ENCODE measurements at regions not wholly inside any gene's neighbourhood (a gene's known extent, or its start where the extent isn't known, plus 50 kb on each side); places are given as distances from the start of the nearest gene placed in this dataset.

DNA sequence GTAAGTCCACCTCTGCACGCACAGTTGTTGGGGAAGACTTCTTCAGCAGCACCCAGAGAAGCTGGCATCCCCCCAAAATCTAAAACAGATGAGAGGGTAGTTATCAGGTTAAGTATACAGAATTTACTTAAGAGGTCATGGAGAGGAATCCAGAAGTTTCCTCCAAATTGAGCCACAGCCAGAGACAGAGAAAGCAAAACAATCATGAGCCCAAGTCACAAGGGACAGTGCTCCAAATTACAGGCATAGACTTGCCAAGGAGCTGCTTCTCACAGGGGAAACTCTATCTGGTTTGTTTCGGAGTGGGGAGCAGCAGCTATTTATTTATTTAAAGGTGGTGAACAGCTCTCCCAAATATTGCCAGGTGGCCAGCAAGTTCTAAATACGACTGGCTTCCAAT lies 308.4 kb downstream of the SKIDA1 start:
- Histone ChIP-seq H3K4me3 (no peak overlapping the region), H3K27ac (no peak overlapping the region), H3K27me3 (no peaks in the 10 kb centered on the region), H3K9me3 (no peaks in the 10 kb centered on the region), H3K4me1 (peaks cover 0 to 5% (median 0%) of the 10 kb centered on the region in 4 donors), H3K36me3 (no peaks in the 10 kb centered on the region)
- DNase-seq (no peak), ATAC-seq (ENCODE audit: low FRiP score in 2 of 2) (no peak)
- 59 to 63% methylated on average over 3 of the region's 3 CpGs for WGBS, 2 donors
- no peak for TF ChIP-seq EP300 (IDR thresholded peaks at IDR 0.05)
- TF ChIP-seq, protein P1, sequence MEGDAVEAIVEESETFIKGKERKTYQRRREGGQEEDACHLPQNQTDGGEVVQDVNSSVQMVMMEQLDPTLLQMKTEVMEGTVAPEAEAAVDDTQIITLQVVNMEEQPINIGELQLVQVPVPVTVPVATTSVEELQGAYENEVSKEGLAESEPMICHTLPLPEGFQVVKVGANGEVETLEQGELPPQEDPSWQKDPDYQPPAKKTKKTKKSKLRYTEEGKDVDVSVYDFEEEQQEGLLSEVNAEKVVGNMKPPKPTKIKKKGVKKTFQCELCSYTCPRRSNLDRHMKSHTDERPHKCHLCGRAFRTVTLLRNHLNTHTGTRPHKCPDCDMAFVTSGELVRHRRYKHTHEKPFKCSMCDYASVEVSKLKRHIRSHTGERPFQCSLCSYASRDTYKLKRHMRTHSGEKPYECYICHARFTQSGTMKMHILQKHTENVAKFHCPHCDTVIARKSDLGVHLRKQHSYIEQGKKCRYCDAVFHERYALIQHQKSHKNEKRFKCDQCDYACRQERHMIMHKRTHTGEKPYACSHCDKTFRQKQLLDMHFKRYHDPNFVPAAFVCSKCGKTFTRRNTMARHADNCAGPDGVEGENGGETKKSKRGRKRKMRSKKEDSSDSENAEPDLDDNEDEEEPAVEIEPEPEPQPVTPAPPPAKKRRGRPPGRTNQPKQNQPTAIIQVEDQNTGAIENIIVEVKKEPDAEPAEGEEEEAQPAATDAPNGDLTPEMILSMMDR (IDR thresholded peaks at IDR 0.05) = no peak
- no peak for TF ChIP-seq POLR2AphosphoS5 (IDR thresholded peaks at IDR 0.05)
- TF ChIP-seq POLR2A (IDR thresholded peaks at IDR 0.05) = no peak

DNA sequence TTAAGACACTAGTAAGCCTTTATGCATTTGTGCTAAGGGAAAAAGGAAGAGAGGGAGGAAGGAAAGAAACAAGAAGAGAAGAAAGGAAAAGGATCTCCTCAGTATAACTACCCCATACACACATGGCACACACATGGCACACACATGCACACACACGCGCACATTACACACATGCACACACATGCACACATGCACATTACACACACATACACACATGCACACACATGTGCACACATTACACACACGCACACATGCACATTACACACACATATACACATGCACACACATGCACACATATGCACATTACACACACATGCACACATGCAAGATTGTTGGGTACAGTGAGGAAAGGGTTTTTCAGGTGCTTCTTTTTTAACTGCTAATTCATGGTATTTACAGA lies 311.2 kb downstream of the SKIDA1 start:
- H3K4me3 ChIP-seq = no peak overlapping the region
- 96 to 99% methylated on average over 3 of the region's 3 CpGs for WGBS, 2 donors
- no peaks in the 10 kb centered on the region for H3K36me3 ChIP-seq
- H3K9me3 ChIP-seq = no peaks in the 10 kb centered on the region
- no peaks in the 10 kb centered on the region for H3K27me3 ChIP-seq
- TF ChIP-seq POLR2AphosphoS5 (IDR thresholded peaks at IDR 0.05) (no peak), EP300 (IDR thresholded peaks at IDR 0.05) (no peak)
- no peak for ATAC-seq (ENCODE audit: low FRiP score in 2 of 2)
- DNase-seq = no peak
- no peak overlapping the region for H3K27ac ChIP-seq
- H3K4me1 ChIP-seq = peaks cover 0 to 5% (median 0%) of the 10 kb centered on the region in 4 donors

DNA sequence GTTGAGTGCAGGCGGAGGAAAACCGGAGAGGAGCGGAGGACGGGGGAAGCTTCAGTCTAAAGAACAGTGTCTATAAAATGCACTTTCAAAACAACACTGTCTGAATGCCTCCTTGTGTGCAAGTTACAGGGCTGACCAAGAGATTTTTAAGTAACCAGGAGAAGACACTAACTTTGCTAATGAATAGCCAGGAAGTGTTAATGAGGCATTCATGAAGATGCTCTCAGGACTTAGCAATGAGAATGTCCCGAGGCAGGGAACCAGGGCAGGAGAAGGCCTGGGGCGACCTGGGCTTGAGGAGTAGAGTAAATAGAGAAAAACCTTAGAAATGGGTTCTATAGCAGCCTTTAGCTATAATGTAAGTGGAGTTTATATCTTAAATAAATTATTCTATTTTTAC lies 312.1 kb downstream of the SKIDA1 start:
- peaks cover 0 to 5% (median 0%) of the 10 kb centered on the region in 4 donors for H3K4me1 ChIP-seq
- H3K9me3 ChIP-seq = no peaks in the 10 kb centered on the region
- 81 to 87% methylated on average over 6 of the region's 6 CpGs for WGBS, 2 donors
- ATAC-seq (ENCODE audit: low FRiP score in 2 of 2) (no peak), DNase-seq (no peak)
- H3K27ac ChIP-seq = no peak overlapping the region
- TF ChIP-seq POLR2AphosphoS5 (IDR thresholded peaks at IDR 0.05) (no peak), EP300 (IDR thresholded peaks at IDR 0.05) (no peak), POLR2A (IDR thresholded peaks at IDR 0.05) (no peak)
- TF ChIP-seq, protein P1 (IDR thresholded peaks at IDR 0.05) = no peak
- H3K27me3 ChIP-seq = no peaks in the 10 kb centered on the region
- no peaks in the 10 kb centered on the region for H3K36me3 ChIP-seq
- no peak overlapping the region for H3K4me3 ChIP-seq

DNA sequence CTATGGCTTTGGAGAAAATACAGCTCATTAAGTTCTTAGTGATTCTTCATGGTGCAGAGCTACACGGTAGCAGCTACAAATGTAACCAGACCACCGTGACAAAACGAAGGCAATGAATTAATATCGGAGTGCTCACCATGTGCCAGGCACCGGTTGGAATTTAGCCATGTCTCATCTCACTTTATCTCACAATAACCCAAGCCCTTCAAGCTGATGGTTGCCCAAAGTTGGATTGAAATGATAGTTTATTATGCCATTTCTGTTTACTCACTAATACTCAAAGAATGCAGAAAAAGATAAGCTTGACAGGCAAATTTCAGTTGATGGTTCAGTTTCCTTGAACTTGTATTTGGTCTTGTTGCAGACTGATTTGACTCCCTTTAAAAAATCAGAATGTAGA lies 312.6 kb downstream of the SKIDA1 start:
- TF ChIP-seq, protein P1 (IDR thresholded peaks at IDR 0.05) = no peak
- no peak for TF ChIP-seq EP300 (IDR thresholded peaks at IDR 0.05)
- TF ChIP-seq POLR2AphosphoS5 (IDR thresholded peaks at IDR 0.05) = no peak
- TF ChIP-seq POLR2A (IDR thresholded peaks at IDR 0.05) = no peak
- DNase-seq (no peak), ATAC-seq (ENCODE audit: low FRiP score in 2 of 2) (no peak)
- no peak overlapping the region for H3K4me3 ChIP-seq
- H3K9me3 ChIP-seq = peaks cover 0 to 2% (median 0%) of the 10 kb centered on the region in 4 donors
- H3K27me3 ChIP-seq = no peaks in the 10 kb centered on the region
- H3K27ac ChIP-seq = peak overlapping the region in 2 of 4 donors; percentile 42 to 61
- H3K4me1 ChIP-seq = peaks cover 0 to 5% (median 0%) of the 10 kb centered on the region in 4 donors
- WGBS, 2 donors = 76 to 86% methylated on average over 5 of the region's 5 CpGs
- H3K36me3 ChIP-seq = no peaks in the 10 kb centered on the region

DNA sequence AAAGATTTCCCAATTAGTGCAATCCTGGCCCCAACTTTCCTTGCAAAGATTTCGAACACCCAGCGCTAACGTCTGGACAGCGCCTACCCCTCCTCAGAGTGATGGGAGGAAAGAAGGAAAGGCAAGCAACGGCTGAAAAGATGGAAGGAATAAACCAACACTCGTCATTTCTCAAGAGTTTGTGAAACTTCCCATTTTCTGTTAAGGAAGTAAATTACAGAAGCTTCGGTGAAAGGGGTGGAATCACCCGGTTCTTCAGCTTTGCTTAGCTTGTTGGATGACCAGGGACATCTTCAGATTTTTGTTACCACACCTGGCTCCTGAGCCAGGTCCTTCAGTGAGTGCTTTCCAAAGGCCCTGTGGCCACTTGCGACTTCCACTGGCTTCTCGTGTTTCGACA lies 313.1 kb downstream of the SKIDA1 start:
- DNase-seq (no peak), ATAC-seq (ENCODE audit: low FRiP score in 2 of 2) (peak in 1 of 2 donors; percentile 57)
- TF ChIP-seq POLR2A (IDR thresholded peaks at IDR 0.05) (no peak), POLR2AphosphoS5 (IDR thresholded peaks at IDR 0.05) (no peak), EP300 (IDR thresholded peaks at IDR 0.05) (no peak)
- TF ChIP-seq, protein P1 (IDR thresholded peaks at IDR 0.05) = no peak
- H3K9me3 ChIP-seq = peaks cover 0 to 7% (median 2%) of the 10 kb centered on the region in 4 donors
- no peaks in the 10 kb centered on the region for H3K27me3 ChIP-seq
- H3K27ac ChIP-seq = peak overlapping the region in 2 of 4 donors; percentile 42 to 61
- H3K36me3 ChIP-seq = no peaks in the 10 kb centered on the region
- 66 to 68% methylated on average over 11 of the region's 11 CpGs for WGBS, 2 donors
- H3K4me3 ChIP-seq = no peak overlapping the region
- peaks cover 0 to 5% (median 0%) of the 10 kb centered on the region in 4 donors for H3K4me1 ChIP-seq
